ENCODE measurements at regions not wholly inside any gene's neighbourhood (a gene's known extent, or its start where the extent isn't known, plus 50 kb on each side); places are given as distances from the start of the nearest gene placed in this dataset.
"Not testable (repeated sequence)": the region's sequence is repeated elsewhere in the genome, so short reads cannot be mapped to it uniquely, and the experiment has no call there.

DNA sequence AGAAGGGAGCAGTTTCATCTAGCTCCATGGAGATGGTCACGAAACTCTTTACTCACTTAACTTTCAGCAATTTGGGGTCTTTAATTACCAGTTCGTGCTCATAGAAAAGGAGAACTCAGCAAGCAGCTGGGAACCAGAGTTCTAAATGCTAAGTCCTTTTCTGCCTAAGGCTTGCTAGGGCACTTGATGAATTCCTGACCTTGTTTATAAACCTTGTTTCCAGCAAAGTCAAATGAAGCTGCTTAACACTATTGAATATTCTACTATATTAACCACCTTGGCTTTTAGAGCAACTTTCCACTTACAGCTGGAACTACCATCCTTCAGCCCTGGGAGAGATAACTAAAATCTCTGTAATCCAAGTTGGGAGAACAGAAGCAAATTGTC is 79.5 kb upstream of the TSC22D2 start:
- DNase-seq (ENCODE audit: low read depth in 2 of 2), result no peak

DNA sequence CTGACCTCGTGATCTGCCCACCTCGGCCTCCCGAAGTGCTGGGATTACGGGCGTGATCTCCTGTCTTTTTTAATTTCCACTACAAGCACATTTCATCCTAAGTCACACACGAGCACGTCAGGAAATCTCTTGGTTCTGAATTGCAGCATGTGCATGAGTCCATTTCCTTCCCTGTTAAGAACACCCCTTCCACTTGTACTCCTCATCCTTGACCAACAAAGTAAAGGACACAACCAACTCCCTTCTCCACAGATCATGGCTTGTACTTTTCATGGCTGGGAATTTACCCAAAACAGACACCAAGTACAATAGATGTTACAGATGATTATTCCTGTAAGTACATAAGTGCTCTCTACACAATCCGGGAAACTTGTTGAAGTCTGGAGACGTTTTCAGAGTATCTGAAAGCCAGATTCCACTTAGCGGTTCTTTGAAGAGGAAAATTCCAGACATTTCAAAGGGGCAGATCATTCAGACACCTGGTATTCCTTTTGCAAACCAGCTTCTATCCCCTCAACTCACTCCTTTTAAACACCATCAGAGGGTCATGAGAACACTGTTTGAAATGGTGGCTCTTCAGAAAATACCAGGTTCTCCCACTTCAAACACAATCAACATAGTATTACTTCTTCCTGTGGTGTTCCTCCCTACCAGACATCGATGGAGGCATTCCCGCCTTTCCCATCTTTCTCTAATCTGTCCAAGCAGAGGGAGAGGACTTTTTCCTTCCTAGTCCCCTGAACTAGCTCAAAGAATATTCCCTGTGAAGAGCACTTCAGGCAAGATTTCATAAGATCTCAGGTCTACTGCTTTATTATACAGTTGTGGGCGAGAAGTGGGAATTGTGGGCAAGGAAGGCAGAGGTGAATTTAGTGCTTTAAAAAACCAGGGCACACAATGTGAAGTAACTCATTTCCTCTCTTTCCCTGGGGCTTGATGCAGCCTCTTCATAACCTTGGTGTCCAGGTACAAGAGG is 80.1 kb upstream of the TSC22D2 start:
- peak in 1 of 2 donors; percentile 63 for DNase-seq (ENCODE audit: low read depth in 2 of 2)

DNA sequence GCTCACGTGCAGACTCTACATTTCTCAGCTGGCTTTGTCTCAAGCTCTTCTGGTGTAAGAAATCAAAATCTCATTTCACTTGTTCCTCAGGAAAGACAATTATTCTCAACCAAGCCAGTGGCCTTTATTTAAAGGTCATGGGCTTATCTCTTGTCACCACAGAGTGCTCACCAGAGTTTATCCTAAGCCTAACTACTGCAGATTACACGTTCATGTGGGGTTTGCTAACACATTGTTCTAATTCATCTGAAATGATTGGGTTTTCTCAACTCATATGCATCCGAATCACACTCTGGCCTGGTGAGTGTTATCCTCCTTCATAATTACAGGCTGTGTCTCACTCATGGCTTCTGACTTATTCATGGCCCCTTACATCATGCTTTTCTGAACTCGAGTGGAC is 83.3 kb upstream of the TSC22D2 start:
- DNase-seq (ENCODE audit: low read depth in 2 of 2), result no peak

DNA sequence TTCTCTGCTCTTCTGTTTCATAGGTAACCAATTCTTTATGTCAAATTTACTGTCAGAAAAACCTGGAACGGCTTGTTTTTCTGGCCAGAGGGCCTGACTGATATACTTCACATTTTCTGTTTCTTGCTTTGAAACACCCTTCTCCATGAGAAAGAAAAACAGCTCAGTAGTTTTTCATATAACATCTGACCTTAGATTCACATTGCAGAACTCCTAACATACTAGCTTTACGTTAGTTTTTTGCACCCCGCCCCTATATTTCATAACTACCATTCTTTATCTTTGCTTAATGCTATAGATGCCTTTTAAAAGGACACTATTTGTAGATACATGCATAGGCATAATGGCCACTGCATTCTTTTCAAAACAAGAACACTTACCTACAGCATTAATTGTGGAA is 83.9 kb upstream of the TSC22D2 start:
- no peak for DNase-seq (ENCODE audit: low read depth in 2 of 2)

DNA sequence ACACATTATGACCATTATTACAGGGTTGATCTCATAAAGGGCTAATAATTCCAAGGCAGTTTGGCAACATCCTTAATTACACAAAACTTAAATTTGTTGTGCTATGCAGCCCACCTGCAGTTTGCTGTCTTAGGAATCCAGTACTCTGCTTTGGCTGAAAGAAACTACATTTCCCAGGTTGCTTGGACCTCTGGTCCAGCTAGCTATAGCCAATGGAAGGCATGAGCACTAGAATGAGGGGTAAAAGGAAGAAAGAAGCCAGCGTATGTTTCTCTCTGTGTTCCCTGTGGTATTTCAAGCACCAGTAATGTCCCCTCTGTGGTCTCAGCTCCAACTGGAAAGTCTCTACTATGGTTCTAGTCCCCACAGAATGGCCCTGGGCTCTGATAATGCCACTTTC is 84.3 kb upstream of the TSC22D2 start:
- DNase-seq (ENCODE audit: low read depth in 2 of 2), result no peak

DNA sequence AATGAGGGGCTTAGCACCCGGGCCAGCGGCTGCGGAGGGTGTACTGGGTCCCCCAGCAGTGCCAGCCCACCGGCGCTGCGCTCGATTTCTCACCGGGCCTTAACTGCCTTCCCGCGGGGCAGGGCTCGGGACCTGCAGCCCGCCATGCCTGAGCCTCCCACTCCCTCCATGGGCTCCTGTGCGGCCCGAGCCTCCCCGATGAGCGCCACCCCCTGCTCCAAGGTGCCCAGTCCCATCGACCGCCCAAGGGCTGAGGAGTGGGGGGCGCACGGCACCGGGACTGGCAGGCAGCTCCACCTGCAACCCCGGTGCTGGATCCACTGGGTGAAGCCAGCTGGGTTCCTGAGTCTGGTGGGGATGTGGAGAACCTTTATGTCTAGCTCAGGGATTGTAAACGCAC is 85.0 kb upstream of the TSC22D2 start:
- not testable (repeated sequence) for DNase-seq (ENCODE audit: low read depth in 2 of 2)

DNA sequence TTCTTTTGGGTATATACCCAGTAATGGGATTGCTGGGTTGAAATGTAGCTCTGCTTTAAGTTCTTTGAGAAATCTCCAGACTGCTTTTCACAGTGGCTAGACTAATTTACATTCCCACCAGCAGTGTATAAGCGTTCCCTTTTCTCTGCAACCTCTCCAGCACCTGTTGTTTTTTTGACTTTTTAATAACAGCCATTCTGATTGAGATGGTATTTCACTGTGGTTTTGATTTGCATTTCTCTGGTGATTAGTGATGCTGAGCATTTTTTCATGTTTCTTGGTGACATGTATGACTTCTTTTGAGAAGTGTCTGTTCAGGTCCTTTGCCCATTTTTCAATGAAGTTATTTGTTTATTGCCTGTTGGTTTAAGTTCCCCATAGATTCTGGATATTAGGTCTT is 87.1 kb upstream of the TSC22D2 start:
- DNase-seq (ENCODE audit: low read depth in 2 of 2), result not testable (repeated sequence)

DNA sequence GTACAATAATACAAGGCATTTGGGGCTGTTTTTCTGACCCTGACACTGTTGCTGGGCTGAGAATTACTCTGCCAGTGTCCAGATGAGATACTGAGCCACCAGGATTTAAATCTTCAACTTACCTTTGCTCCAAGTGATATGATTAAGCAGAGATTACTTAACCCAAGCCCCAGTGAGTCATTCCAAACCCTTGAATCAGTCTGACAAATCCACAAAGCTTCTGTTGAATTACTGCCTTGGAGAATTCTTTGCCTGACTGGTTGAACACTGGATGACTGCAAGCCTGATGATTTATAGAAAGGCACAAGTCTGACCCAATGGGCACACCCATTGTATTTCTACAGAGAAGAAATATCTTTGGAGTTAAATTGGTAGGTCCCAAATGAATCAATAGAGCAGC is 88.2 kb upstream of the TSC22D2 start:
- peak in 1 of 2 donors; percentile 85 for DNase-seq (ENCODE audit: low read depth in 2 of 2)

DNA sequence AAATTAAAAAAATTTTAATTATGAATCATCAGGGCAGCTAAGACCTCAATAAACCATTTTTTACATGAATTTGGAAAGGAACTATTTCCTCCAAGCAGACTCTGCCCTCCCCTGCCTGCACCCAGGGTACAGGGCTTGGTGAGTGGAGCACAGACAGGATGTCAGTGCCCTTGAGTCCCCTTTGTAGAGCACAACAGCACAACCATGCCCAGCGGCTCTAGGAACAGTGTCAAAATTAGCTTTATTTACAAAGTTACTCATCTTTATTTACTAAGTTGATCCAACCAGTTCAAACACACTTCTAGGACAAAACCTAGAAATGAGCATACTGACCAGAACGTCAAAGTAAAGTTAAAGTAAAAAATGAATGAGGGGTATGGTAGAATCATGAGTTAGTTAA is 90.6 kb upstream of the TSC22D2 start:
- no peak for DNase-seq (ENCODE audit: low read depth in 2 of 2)

DNA sequence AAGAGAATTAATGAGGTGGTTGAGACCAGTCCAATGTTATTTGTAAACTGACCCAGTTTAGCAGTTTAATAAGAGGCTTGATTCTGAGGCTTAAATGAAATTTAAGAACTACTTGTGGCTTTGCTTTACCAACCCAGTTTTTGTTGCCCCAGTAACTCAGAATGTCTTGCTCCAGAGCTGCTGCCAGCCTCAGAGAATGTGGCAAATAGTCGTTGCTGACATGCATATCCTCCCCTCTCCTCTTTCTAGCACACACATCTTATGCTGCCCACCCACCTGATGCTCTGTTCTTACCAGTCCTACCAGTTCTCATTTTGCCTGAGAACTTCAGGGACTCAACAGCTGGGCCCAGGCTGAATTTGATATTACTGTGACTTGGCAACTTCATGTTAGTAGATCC is 92.4 kb upstream of the TSC22D2 start:
- no peak for DNase-seq (ENCODE audit: low read depth in 2 of 2)

DNA sequence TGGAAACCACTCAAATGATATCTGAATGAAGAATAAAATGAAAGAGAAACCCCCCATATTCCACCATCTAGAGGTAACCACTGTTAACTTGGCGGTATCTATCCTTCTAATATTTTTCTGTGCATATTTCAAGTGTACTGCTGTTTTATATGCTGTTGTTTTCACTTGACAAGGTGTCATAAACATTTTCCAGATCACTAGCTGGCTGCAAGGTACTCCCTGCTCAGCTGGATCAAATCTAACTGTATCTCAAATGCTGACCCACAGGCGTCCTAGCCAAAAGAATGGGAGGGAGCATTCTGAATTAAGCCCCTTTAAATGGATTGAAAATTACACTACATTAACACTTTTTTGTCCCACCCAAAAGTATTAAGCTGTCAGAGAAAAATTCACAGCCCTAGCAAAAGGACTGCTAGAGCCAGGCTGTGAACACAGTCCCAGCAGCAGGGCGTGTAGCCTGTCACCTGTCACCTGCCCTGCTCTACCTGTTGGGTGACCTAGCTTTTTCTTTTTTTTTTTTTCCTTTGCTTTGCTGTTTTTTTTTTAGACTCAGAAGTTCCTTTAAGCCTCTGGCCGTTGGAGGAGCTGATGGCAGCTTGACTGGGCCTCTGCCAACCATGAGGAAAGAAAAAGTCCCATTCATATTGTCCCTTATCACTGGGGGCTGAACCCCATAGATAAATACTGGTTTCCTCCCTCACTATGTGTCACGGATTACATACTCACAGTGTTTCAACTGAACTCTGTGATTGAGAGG is 93.7 kb upstream of the TSC22D2 start:
- DNase-seq (ENCODE audit: low read depth in 2 of 2), result no peak

DNA sequence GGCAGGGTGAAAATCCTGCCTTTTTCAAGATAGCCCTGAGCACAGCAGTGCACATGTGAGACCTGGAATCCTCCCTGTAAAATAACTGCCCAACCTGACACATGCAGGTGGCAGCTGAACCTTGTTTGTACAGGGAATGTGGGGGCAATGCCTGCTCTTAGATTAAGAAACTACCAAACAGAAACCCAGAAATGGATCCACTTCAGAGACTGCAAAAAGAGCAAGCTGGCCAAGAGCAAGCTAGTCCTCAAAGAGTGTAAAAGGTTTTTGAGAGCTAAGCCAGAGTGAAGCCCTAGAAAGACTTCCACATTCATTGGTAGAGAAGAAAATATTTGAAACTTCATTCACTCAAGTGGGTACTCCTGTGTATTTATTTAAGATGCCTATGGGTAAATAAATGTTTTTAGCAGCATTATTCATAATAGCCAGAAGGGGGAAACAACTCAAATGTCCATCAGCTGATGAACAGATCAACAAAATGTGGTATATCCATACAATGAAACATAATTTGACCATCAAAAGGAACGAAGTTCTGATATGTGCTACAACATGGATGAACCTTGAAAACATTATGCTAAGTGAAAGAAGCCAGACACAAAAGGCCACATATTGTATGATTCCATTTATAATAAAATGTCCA is 96.0 kb upstream of the TSC22D2 start:
- DNase-seq (ENCODE audit: low read depth in 2 of 2), result no peak

DNA sequence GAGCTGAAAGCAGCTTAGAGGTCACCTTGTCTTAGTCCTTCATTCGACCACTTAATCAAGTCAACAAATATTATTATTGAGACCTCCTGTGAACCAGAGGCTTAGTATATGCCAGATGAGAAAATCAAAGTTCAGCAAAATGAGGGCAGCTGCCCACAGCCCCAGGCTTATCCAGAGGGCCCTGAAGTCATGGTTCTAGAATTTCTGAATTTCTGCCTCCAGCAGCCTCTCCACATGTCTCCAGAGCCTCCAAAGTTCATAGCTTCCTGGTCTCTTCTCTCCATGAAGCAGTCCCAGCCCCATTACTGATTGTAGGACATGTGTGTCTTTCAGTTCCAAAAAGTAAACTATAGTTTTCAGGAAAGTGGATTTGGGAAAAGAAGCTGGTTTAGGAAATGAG is 96.9 kb upstream of the TSC22D2 start:
- no peak for DNase-seq (ENCODE audit: low read depth in 2 of 2)

DNA sequence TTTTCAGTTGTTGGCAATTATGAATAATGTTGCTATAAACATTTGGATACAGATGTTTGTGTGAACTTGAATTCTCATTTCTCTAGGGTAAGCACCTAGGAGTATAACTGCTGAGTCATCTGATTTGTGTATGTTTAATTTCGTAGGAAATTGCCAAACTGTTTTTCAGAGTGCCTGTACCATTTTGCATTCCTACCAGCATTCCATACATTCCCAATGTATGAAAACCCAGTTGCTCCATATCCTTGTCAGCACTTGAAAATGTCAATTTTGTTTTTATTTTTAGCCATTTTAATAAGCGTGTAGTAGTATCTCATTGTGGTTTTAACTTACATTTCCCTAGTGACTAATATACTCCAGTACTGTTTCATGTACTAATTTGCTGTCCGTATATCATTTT is 98.5 kb upstream of the TSC22D2 start:
- no peak for DNase-seq (ENCODE audit: low read depth in 2 of 2)

DNA sequence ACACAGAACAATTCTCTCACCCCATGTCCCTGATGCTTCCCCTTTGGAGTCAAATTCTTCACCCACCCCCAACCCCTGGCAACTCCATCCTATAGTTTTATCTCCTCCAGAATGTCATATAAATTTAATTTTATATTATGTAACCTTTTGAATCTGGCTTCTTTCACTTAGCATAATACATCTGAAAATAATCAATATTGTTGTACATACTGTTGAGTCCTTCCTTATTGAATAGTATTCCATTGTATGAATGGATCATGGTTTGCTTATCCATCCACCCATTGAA is 98.9 kb upstream of the TSC22D2 start:
- DNase-seq (ENCODE audit: low read depth in 2 of 2), result no peak

DNA sequence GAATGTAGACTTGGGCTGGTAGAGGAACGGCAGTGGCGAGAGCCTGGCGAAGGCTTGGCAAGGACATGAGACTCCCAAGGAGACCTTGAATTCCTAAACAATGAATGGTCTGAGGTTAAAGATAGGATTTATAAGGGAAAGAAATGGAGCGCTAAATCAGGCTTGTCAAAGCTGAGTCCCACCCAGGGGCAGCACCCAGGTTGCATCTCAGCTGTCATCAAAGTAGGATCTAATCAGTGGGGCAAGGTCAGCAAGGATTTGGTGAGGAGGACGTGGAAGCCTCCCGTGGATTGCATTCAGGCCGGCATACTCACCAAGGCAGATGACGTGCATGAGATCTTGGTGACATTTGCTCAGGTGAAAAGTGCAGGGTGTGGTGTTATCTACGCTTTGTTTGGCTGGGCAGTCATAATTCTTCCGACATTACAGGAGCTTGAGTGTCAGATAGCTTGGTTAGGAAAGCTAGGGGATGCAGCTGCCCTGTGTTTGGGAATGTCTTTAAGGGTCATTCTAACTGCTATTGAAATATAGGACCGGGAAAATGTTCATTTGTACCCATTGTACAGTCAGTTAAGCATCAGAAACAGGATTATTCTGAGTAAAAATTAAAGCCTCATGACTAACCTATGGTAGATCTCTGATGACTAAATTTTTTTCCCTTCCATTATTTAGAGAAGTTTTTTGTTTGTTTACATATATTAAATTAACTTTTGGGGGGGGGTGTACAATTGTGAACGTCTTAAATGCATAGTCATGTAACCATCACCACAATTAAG is 99.4 kb upstream of the TSC22D2 start:
- no peak for DNase-seq (ENCODE audit: low read depth in 2 of 2)

DNA sequence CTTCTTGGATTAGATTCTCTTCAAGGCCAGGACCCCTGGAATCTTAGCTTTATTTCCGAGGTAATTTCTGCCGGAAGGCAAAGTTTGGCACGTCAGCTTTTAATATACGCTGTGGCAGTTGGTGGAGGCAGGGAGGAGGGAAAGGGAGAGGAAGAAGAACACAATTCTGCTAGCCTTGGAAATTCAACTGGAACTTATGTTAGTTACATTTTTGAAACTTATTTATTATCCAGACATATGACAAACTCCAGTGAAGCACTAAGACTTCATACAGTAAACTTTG is 100.1 kb upstream of the TSC22D2 start:
- no peak for DNase-seq (ENCODE audit: low read depth in 2 of 2)

DNA sequence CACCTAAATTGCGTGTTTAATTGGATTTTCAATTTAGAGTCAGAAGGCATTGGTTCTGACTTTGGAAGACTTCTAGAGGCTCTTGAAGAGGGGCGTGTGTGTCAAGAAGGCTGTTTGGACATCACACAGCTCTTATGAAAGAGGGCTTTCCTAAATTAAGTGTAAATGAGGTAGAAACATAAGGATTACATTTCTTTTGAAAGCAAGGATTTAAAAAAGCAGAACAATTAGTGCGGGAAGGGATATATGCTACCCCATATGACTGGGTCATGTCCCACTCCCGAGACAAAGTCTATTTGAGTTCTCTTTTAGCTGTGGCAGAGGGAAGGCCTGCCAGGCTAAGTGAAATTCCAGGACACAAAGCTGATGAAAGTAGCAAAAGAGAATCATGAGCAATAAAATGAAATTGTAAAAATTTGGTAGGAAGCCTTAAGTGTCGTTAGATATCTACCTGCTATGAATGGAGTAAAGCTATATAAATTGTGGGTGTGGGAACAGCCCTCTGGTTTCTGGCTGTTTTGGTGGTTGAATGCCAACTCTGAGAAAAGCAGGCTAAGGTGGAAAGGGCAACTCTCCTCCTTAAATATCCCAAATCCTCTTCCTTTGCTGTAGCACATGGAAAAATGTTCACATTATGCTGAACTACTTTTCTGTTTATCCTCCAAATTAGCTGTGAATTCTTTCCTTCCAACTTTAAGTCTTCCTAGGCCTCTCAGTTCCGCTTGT is 100.6 kb upstream of the TSC22D2 start:
- no peak for DNase-seq (ENCODE audit: low read depth in 2 of 2)

DNA sequence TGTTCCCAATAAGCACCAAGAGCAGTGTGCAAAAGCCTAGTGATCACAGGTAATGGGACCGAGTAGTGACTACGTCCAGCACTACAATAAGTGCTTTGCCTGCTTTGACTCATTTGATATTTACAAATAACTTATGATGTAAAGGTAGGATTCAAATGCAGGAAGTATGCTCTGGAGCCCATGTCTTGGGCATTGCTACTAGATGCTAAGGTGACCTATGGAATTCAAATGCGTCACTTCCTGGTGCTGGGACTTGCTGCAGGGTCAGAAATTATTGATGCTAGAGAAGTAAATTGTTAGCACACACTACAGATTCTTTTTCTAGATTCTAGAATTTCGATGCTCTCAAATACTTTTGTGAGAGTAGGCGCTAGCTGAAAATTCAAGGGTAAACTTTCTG is 101.2 kb upstream of the TSC22D2 start:
- no peak for DNase-seq (ENCODE audit: low read depth in 2 of 2)

DNA sequence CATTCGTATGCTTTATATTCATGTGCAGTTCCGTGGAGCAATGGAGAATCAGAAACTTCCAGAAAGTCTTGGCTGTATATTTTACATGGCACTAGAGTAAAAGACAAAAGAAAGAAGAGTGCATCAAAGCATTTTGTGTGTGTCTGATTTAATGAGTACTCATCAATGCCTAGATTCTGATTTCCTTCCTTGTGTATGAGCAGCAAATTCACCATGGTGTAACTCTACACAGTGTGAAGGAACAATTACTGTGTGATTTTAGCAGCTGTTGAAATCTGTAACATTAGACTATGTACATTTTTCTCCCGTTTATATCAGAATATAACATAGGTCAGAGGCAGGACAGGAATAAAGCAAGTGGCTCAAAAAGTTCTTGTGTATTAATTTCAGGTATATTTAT is 102.0 kb upstream of the TSC22D2 start:
- no peak for DNase-seq (ENCODE audit: low read depth in 2 of 2)

DNA sequence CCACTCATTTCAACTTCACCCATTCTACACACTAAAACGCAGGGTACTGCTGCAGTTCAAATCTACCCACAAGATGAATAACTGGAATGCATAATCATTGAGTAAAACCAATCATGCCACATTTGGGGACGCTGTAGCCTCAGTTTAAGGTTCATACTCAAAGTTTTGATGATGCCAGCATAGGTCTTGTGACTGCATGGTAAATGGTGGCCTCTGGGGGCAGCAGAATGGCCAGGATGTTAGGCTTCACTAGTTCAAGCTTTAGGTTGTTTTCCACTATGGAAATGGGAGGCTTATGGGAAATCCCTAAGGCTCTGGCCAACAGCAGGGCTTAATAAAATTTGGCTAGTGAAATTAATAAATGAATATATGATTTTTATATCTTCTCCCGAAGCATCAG is 104.3 kb upstream of the TSC22D2 start:
- peak in 1 of 2 donors; percentile 52 for DNase-seq (ENCODE audit: low read depth in 2 of 2)
